CD1c-positive myeloid dendritic cell (primary cell): ENCODE measurements at regions not wholly inside any gene's neighbourhood (a gene's known extent, or its start where the extent isn't known, plus 50 kb on each side); places are given as distances from the start of the nearest gene placed in this dataset.

Source experiments
- DNase-seq: peaks from one replicate; pipeline ENCODE4 v3.0.0-alpha.2; 2016; ENCODE audit errors: extremely low spot score

- no peak for DNase-seq
Observed at GRCh38 chr2:103734911-103735310, 973.1 kb downstream of the TMEM182 start.

GRCh38 chr2:103738108-103738507, 976.3 kb downstream of the TMEM182 start:
- no peak for DNase-seq

GRCh38 chr2:103738606-103739005, 976.8 kb downstream of the TMEM182 start:
- no peak for DNase-seq

- no peak for DNase-seq
Observed at GRCh38 chr2:103739186-103739585, 977.4 kb downstream of the TMEM182 start.

DNA sequence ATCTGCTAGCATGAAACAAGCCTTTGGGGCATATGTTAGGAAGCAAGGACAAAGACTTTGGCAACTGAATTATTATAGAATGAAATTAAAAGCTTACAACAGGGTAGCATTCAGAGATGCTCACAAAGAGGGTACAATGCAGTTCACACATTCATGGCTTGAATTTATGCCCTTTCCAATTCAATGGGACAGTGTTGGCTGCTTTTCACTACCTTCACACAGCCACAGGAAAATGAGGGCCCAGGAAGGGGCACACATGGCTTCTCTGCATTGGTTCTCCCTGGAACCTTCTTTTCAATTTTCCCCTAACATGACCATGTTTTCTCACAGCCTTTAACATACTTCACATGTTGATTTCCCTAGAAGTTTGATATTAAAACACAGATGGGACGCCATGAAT, 978.1 kb downstream of the TMEM182 start:
- DNase-seq = no peak

DNA sequence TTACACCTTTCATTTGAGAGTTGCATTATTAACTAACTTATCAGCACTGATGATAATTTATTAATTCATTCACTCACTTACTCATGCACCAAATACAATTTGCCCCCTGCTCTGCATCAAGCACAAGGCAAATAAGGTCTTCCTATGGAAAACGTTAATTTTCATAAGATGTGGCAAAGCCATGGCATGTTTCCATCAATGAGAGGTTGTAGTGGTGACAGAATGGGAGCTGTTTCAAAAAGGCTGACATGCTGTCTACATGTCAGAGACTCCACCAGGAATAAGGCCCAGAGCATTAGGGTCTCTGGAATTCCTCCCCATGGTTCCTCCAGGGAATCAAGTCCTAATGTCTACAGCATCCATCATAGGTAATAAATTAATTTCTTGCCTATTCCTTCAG, 978.8 kb downstream of the TMEM182 start:
- DNase-seq = no peak

- DNase-seq = no peak
Observed at GRCh38 chr2:103743195-103743594, 981.4 kb downstream of the TMEM182 start.

GRCh38 chr2:103754530-103754929, 992.7 kb downstream of the TMEM182 start:
- no peak for DNase-seq

GRCh38 chr2:103773884-103774283, 1012.1 kb downstream of the TMEM182 start:
- no peak for DNase-seq

DNA sequence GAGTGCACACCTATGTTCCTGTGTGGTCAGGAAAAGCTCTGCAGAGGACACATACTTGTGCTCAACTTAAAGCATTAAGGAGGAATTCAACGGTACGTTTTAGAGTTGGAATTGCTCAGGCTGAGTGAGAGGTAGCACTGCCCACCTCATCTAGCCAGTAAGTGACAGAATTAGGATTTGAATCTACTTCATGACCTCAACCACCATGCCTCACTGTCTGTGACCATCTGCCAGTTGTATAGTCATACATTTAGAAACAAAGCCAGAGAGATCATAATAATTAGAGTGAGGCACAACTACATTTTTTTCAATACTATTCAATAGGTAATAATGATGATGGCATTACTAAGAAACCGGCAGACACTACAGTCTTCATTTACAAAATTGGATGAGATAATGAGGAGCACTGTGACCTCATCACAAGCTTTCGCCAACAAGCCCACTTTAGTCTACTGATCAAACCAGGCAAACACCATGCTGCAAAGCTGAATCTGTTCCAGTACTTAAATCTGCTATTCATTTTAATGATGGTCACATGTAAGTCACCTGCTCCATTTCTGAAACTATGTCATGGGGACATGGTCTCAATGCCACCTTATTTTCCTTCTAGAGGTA, 1018.4 kb downstream of the TMEM182 start:
- DNase-seq = no peak

DNA sequence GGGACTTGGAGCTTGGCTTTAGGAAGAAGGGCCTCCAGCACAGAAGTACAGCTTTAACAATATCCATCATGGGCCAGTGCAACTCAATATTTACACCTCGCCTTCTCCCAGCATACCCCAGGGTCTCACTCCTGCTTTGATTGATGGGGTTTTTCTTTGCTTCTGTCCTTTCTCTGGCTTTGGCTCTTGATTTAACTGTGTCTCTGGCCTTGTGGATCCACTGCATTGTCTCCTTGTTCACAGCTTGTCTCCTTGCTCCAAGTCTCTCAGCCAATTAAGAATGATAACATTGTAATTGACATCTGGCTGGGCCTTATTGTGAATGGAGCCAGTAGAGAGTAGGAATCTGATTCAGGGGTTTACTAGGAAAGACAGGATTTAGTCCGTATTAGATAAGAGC, 1019.5 kb downstream of the TMEM182 start:
- DNase-seq = no peak

DNA sequence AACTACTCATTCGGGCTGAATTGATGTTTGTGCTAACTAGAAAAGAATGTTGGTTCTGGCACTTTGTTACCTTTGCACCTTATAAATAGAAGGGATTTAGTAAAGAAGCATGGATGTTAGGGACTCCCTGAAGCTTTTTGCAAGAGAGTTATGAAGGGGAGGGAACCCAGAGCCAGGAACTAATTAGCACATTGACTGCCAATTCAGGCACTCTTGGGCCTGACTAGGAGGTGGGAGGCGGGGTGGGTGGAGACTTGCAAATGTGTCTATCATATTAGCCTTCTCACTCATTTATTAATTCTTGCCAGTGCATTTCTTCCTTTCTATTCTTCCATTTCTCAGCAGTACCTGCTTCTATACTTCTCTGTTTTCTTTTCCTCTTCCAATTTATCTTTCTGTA, 1022.4 kb downstream of the TMEM182 start:
- no peak for DNase-seq

DNA sequence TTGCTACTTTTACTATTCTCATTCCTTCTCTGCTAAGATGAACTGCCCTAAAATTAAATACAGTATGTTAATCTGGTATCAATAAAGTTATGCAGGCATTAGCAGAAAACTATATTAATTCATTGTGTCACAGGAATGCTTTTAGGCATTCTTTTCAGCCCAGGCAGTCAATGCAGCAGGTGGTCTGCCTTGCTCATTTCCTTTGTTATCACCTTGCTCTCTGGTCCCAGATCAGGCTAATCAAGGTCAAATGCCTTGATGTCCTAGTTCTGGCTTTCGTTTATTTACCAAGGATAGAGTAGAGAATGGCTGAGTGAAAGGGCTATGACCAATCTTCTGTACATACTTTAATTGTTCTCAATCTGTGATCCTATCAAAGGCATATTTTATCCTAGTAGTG, 1023.6 kb downstream of the TMEM182 start:
- no peak for DNase-seq

DNA sequence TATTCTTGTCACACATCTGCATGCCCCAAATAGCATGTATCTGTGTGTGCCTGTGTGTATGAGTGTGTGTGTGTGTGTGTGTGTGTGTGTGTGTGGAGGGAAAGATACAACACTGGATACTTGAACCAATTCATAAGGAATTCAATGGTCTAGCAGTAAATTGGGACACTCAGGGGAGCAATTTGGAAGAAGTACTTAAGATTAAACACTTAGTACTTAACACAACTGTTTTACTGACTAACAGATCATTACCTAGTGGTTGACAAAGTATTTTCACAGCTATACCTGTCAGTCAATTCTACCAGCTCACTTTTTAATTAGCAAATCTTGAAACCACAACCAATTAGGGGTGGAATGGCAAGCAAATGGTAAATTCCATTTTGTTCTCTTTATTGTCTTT, 1024.1 kb downstream of the TMEM182 start:
- DNase-seq = no peak

DNA sequence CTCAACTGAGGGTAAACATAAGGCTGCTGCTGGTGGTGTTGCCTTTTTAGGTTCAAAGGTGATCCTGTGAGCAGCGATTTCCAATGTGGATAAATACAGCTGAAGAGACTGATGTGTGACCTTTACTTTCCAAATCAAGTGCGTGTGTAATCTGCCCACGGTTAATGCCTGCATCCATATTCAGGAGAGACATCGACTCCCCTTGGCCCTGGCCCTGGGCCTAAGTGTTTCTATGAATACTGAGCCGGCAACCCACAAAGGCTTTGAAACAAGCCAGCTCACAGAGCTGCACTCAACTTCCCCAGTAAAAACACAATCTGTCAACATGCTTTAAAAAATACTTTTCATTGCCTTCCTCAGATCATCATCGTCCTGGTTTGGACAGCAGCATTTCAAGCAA, 1026.6 kb downstream of the TMEM182 start:
- no peak for DNase-seq

DNA sequence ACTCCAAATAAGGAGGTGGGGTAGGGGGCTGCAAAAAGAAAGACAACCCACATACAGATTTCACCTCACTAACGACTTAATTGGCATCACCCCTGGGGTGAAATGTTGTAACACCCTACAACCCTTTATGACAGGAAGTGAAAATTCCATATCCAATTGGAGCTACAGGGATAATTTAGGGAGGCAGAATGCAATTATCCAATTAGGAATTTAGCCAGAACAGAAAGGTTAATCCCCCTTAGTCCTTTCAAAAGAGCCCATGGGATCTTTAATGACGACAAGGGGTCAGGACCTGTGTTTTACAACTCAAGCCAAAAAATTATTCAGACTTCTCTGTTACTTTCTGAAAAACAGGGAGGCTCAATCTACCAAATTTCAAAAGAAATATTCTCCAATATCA, 1027.1 kb downstream of the TMEM182 start:
- no peak for DNase-seq

DNA sequence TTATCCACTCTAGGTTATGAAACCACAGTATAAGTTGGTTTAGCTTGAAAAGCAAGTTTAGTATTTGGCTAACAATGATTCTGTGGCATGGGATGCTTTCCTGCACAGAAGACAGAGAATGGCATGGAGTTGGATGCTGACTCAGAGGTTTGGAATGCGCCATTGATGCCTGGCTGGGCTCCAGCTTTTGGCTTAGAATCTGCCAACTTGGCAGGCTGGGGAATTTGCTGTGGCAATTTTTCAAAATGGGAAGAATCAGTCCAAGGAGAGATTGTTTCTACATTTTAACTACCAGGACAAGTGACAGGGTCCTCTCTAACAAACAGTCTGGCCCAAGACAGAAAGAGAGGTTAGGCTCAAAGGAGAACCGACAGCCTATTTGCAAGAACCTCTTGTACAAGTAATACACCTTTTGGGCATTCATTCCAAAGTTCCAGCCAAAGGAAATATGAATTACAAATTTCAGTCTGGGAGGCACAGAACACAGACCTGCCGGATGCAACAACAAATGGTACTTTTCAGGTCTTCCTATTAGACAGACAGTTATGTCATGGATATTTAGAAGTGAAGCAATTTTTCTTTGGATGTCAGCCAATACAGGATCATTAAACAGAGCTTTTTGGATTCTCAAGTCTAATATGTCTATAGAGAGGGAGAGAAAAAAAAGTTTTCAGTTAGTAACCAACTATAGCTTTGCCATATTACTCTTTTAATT, 1027.7 kb downstream of the TMEM182 start:
- no peak for DNase-seq

GRCh38 chr2:103792042-103792441, 1030.2 kb downstream of the TMEM182 start:
- DNase-seq = no peak

DNA sequence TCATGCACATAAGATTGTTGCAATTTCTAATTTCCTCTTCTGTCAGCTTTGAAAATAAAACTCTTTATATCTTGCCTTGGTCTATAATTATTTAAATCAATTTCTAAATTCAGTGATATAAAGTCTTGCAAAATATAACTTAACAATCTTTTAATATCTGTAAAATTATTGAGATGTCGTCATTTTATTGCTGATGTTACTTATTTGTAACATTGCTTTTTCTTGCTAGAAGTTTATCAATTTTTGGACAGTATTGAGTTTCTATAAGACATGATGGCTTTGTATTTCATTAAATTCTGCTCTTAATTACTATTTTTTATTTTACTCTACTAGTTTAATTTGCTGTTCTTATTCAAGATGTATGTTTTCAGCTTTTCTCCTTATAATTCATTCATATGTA, 1036.5 kb downstream of the TMEM182 start:
- no peak for DNase-seq

GRCh38 chr2:103804013-103804412, 1042.2 kb downstream of the TMEM182 start:
- no peak for DNase-seq

DNA sequence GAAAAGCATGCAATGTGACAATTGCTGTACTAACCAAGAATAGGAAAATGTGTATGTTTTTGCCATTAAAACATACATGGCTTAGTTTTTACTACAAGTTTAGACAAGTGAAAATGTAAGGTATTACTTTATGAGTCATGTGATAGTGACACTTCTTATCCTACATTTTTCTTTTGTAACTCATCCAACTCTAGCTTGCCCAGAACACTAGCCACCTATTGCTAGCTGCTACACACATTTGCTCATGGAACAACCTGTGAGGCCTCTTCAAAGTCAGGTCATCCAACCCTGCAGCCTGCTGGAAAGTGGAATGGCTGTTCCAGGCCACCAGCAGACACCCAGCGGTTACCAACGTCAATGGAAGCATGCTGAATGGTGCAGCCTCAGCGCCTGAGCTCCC, 1043.9 kb downstream of the TMEM182 start:
- no peak for DNase-seq

GRCh38 chr2:103808814-103809213, 1045.1 kb upstream of the POU3F3 start:
- no peak for DNase-seq

GRCh38 chr2:103809415-103809814, 1044.5 kb upstream of the POU3F3 start:
- DNase-seq = no peak

GRCh38 chr2:103809941-103810441, 1043.9 kb upstream of the POU3F3 start:
- no peak for DNase-seq
